K562 (cell line): ENCODE measurements at regions not wholly inside any gene's neighbourhood (a gene's known extent, or its start where the extent isn't known, plus 50 kb on each side); places are given as distances from the start of the nearest gene placed in this dataset.

Experiments used
- ATAC-seq: fragments of 200-7000 bp; cut with Tn5 transposase; 3 replicates; pipeline ENCODE4 v1.9.1; 2020; ENCODE audit warnings: moderate library complexity
- BruUV-seq: library from RNA; stranded (reverse); fragments of 400-500 nt; replicated peaks from 2 replicates; lab custom pipeline; 2021; lab: Mats Ljungman, UMichigan
- CTCF ChIA-PET: fragments of 300-600 bp; formaldehyde crosslinking; extraction: SDS; loops from one replicate; lab custom pipeline; 2021; ENCODE audit warnings: low intra/inter-chr PET ratio; lab: Yijun Ruan, JAX
- POLR2A ChIA-PET: fragments of 300-600, 350-650 bp; sonication (Branson Sonifier 250); formaldehyde crosslinking; extraction: SDS; loops from one replicate; lab custom pipeline; 2021; ENCODE audit warnings: antibody characterized with exemption, inconsistent platforms; lab: Yijun Ruan, JAX
- DNase-seq, 4 experiments: peaks; one replicate each; pipeline versions ENCODE4 v3.0.0 to v3.0.0-alpha.2; 2011 to 2018; ENCODE audit warnings: low spot score in 3 of 4, mixed read lengths in 3 of 4; ENCODE audit errors: extremely low read depth in 1 of 4
- FAIRE-seq: peaks from 2 replicates; lab custom pipeline; 2011; peaks lifted over from hg19 to GRCh38; lab: Jason Lieb, UNC
- H2AFZ ChIP-seq: 2 replicates; pipeline ENCODE4 v1.6.0; 2011; ENCODE audit warnings: low read depth, low read length, control low read depth, inconsistent platforms
- H3K27ac ChIP-seq: fragments of 200-600 bp; 3 replicates; pipeline ENCODE4 v1.8.0; 2011; ENCODE audit warnings: low read depth, mild to moderate bottlenecking, control low read depth, inconsistent platforms, low read length, moderate library complexity, mixed read lengths; ENCODE audit errors: extremely low read depth
- H3K27me3 ChIP-seq, 2 experiments: fragments of 300-600 bp in 1 of 2; 2 replicates in 1 of 2; 3 replicates in 1 of 2; pipeline versions ENCODE4 v1.6.0 to v1.8.0; 2011; ENCODE audit warnings: inconsistent platforms in 2 of 2, low read length in 2 of 2, mild to moderate bottlenecking in 1 of 2, mixed read lengths in 1 of 2, moderate library complexity in 1 of 2; ENCODE audit not compliant: control insufficient read depth in 2 of 2, insufficient read depth in 2 of 2
- H3K36me3 ChIP-seq: fragments of 300-600 bp; 3 replicates; pipeline ENCODE4 v1.8.0; 2011; ENCODE audit warnings: mild to moderate bottlenecking, low read length, inconsistent platforms; ENCODE audit not compliant: control insufficient read depth, insufficient read depth
- H3K4me1 ChIP-seq, 2 experiments: fragments of 200-600 bp in 1 of 2; replicated peaks in 1 of 2; 2 replicates in 1 of 2; 3 replicates in 1 of 2; pipeline versions ENCODE4 v1.5.1 to v1.8.0; 2011; ENCODE audit warnings: inconsistent platforms in 2 of 2, low read length in 2 of 2, mild to moderate bottlenecking in 1 of 2, mixed read lengths in 1 of 2, moderate library complexity in 1 of 2; ENCODE audit not compliant: control insufficient read depth in 2 of 2, insufficient read depth in 2 of 2
- H3K4me2 ChIP-seq: 2 replicates; pipeline ENCODE4 v1.6.1; 2011; ENCODE audit warnings: low read length, control low read depth, inconsistent platforms, mixed read lengths; ENCODE audit not compliant: insufficient read depth
- H3K4me3 ChIP-seq: fragments of 200-600 bp; sonication (generic), shearing (Covaris generic); 2 replicates; pipeline ENCODE4 v1.5.1; 2016; ENCODE audit warnings: control low read depth, inconsistent platforms
- H3K79me2 ChIP-seq: fragments of 200-600 bp; 3 replicates; pipeline ENCODE4 v1.8.0; 2011; ENCODE audit warnings: low read length, inconsistent platforms; ENCODE audit not compliant: control insufficient read depth, insufficient read depth
- H3K9ac ChIP-seq, 2 experiments: 2 replicates each; pipeline versions ENCODE4 v1.6.0 to v1.6.1; 2011; ENCODE audit warnings: low read depth in 2 of 2, low read length in 2 of 2, control low read depth in 1 of 2, inconsistent platforms in 1 of 2, mild to moderate bottlenecking in 1 of 2, mixed read lengths in 1 of 2; ENCODE audit not compliant: insufficient read depth in 1 of 2
- H3K9me1 ChIP-seq: one replicate; pipeline ENCODE4 v1.6.0; 2011; ENCODE audit warnings: inconsistent platforms, mild to moderate bottlenecking, low read length, moderate library complexity; ENCODE audit not compliant: control insufficient read depth, insufficient read depth
- H3K9me3 ChIP-seq: replicated peaks from 2 replicates; pipeline ENCODE4 v1.5.1; 2011; ENCODE audit warnings: low read depth, low read length, inconsistent platforms; ENCODE audit not compliant: control insufficient read depth, insufficient read depth
- H4K20me1 ChIP-seq: replicated peaks from 2 replicates; pipeline ENCODE4 v1.6.1; 2011; ENCODE audit warnings: low read length, inconsistent platforms, mixed read lengths; ENCODE audit not compliant: control insufficient read depth, insufficient read depth
- LCOR ChIP-seq: sonication (generic); formaldehyde crosslinking; IDR thresholded peaks from 2 replicates; pipeline ENCODE4 v1.8.0; 2022; ENCODE audit warnings: mild to moderate bottlenecking, missing genetic modification reagents
- SMARCA4 ChIP-seq: fragments of 450-650 bp; IDR thresholded peaks from 2 replicates; pipeline ENCODE4 v1.6.1; 2016
- ZNF507 ChIP-seq: conservative IDR thresholded peaks from 2 replicates; pipeline ENCODE4 v1.6.1; 2017; ENCODE audit warnings: missing genetic modification characterization, missing compliant biosample characterization
- WGBS: fragments of 100-300 bp; shearing (Covaris generic); methylation state at CpG from one replicate; pipeline ENCODE4 v1.1.6; 2016; ENCODE audit warnings: low coverage, mixed read lengths; ENCODE audit not compliant: insufficient coverage; ENCODE audit errors: missing lambda C conversion rate; 5-methylcytosine and 5-hydroxymethylcytosine counted together
- in situ Hi-C: fragments of 300-500 bp; cut with MboI; formaldehyde crosslinking; loops from 4 replicates; pipeline ENCODE4 v1.15.0; 2018; ENCODE audit warnings: inconsistent platforms, mixed read lengths
- intact Hi-C: fragments of 100-400 bp; cut with micrococcal nuclease; formaldehyde crosslinking; loops from 2 replicates; pipeline ENCODE4 v1.14.2; 2022

DNA sequence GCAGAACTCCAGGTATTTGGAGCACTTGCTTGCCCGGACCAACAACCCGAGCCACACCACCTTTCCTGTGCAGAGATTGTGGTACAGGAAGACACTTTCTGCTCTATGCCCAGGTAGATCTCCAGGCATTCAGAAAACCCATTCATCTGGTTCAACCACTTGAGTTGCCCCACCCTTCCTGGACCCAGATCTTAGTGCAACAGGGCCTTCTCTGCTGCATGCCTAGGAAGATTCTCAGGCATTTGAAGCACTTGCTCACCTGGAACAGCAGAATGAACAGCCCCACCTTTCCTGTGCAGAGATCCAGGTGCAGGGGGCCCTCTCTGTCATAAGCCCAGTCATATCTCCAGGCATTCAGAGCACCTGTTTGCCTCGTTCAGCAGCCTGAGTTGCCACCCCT lies 412.8 kb upstream of the MGAT4C start:
- TF ChIP-seq ZNF507 (tag) = no peak
- TF ChIP-seq SMARCA4 = no peak
- no peaks in the 10 kb centered on the region for H3K79me2 ChIP-seq
- H3K4me2 ChIP-seq = no peak overlapping the region
- in situ Hi-C loops (no loop called here), intact Hi-C loops (no loop called here)
- no peaks in the 10 kb centered on the region for H3K36me3 ChIP-seq
- CTCF ChIA-PET = no interaction called here
- DNase-seq (no peak), ATAC-seq (no peak), FAIRE-seq (no peak)
- H3K9me3 ChIP-seq = no peaks in the 10 kb centered on the region; the same call in 1 of the 2 replicates
- H3K9ac ChIP-seq = no peak overlapping the region
- WGBS = 0% methylated on average over 3 of the region's 3 CpGs
- no TSS peak for BruUV-seq
- no peaks in the 10 kb centered on the region for H4K20me1 ChIP-seq
- POLR2A ChIA-PET = no interaction called here
- H2AFZ ChIP-seq = no peak overlapping the region
- H3K9me1 ChIP-seq = no peaks in the 10 kb centered on the region
- no peak overlapping the region for H3K27ac ChIP-seq
- H3K4me3 ChIP-seq = no peak overlapping the region
- H3K27me3 ChIP-seq = no peaks in the 10 kb centered on the region
- H3K4me1 ChIP-seq = no peaks in the 10 kb centered on the region

DNA sequence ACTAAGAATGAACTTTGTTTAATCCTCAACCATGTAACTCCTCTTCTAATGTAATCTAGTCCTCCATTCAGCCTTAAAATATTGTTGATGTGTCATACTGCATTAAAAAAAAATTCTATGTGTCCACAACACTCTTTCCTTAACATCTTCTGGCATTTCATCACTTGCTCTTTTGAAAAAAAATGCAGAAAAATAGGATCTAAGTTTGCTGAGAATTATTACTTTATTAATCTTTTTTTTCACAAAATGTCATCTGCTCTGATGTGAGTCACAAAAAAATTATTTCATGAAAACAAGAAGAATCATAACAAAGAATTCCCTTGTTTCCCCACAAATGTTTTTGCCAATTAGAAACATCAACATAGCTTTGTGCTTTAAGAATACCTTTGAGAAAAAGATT lies 410.1 kb upstream of the MGAT4C start:
- no peak for TF ChIP-seq LCOR
- no peaks in the 10 kb centered on the region for H3K4me1 ChIP-seq
- H3K9ac ChIP-seq = no peak overlapping the region
- no peak overlapping the region for H2AFZ ChIP-seq
- no peaks in the 10 kb centered on the region for H3K79me2 ChIP-seq
- no TSS peak for BruUV-seq
- in situ Hi-C loops = no loop called here
- no peak overlapping the region for H3K4me2 ChIP-seq
- ATAC-seq (no peak), FAIRE-seq (no peak), DNase-seq (no peak)
- no peaks in the 10 kb centered on the region for H3K27me3 ChIP-seq
- no peaks in the 10 kb centered on the region for H3K36me3 ChIP-seq
- no peak overlapping the region for H3K4me3 ChIP-seq
- H3K27ac ChIP-seq = no peak overlapping the region
- H4K20me1 ChIP-seq = no peaks in the 10 kb centered on the region
- intact Hi-C loops = no loop called here
- H3K9me1 ChIP-seq = no peaks in the 10 kb centered on the region
- no peaks in the 10 kb centered on the region; the same call in 1 of the 2 replicates for H3K9me3 ChIP-seq
- CTCF ChIA-PET = no interaction called here
- POLR2A ChIA-PET = no interaction called here
